K562 (cell line): ENCODE measurements at regions not wholly inside any gene's neighbourhood (a gene's known extent, or its start where the extent isn't known, plus 50 kb on each side); places are given as distances from the start of the nearest gene placed in this dataset.

Experiments
- ATAC-seq: fragments of 200-7000 bp; cut with Tn5 transposase; 3 replicates; pipeline ENCODE4 v1.9.1; 2020; ENCODE audit warnings: moderate library complexity
- BruUV-seq: library from RNA; stranded (reverse); fragments of 400-500 nt; replicated peaks from 2 replicates; lab custom pipeline; 2021; lab: Mats Ljungman, UMichigan
- CTCF ChIA-PET: fragments of 300-600 bp; formaldehyde crosslinking; extraction: SDS; loops from one replicate; lab custom pipeline; 2021; ENCODE audit warnings: low intra/inter-chr PET ratio; lab: Yijun Ruan, JAX
- POLR2A ChIA-PET: fragments of 300-600, 350-650 bp; sonication (Branson Sonifier 250); formaldehyde crosslinking; extraction: SDS; loops from one replicate; lab custom pipeline; 2021; ENCODE audit warnings: antibody characterized with exemption, inconsistent platforms; lab: Yijun Ruan, JAX
- DNase-seq, 4 experiments: peaks; one replicate each; pipeline versions ENCODE4 v3.0.0 to v3.0.0-alpha.2; 2011 to 2018; ENCODE audit warnings: low spot score in 3 of 4, mixed read lengths in 3 of 4; ENCODE audit errors: extremely low read depth in 1 of 4
- FAIRE-seq: peaks from 2 replicates; lab custom pipeline; 2011; peaks lifted over from hg19 to GRCh38; lab: Jason Lieb, UNC
- H2AFZ ChIP-seq: 2 replicates; pipeline ENCODE4 v1.6.0; 2011; ENCODE audit warnings: low read depth, low read length, control low read depth, inconsistent platforms
- H3K27ac ChIP-seq: fragments of 200-600 bp; 3 replicates; pipeline ENCODE4 v1.8.0; 2011; ENCODE audit warnings: low read depth, mild to moderate bottlenecking, control low read depth, inconsistent platforms, low read length, moderate library complexity, mixed read lengths; ENCODE audit errors: extremely low read depth
- H3K27me3 ChIP-seq, 2 experiments: fragments of 300-600 bp in 1 of 2; 2 replicates in 1 of 2; 3 replicates in 1 of 2; pipeline versions ENCODE4 v1.6.0 to v1.8.0; 2011; ENCODE audit warnings: inconsistent platforms in 2 of 2, low read length in 2 of 2, mild to moderate bottlenecking in 1 of 2, mixed read lengths in 1 of 2, moderate library complexity in 1 of 2; ENCODE audit not compliant: control insufficient read depth in 2 of 2, insufficient read depth in 2 of 2
- H3K36me3 ChIP-seq: fragments of 300-600 bp; 3 replicates; pipeline ENCODE4 v1.8.0; 2011; ENCODE audit warnings: mild to moderate bottlenecking, low read length, inconsistent platforms; ENCODE audit not compliant: control insufficient read depth, insufficient read depth
- H3K4me1 ChIP-seq, 2 experiments: fragments of 200-600 bp in 1 of 2; replicated peaks in 1 of 2; 2 replicates in 1 of 2; 3 replicates in 1 of 2; pipeline versions ENCODE4 v1.5.1 to v1.8.0; 2011; ENCODE audit warnings: inconsistent platforms in 2 of 2, low read length in 2 of 2, mild to moderate bottlenecking in 1 of 2, mixed read lengths in 1 of 2, moderate library complexity in 1 of 2; ENCODE audit not compliant: control insufficient read depth in 2 of 2, insufficient read depth in 2 of 2
- H3K4me2 ChIP-seq: 2 replicates; pipeline ENCODE4 v1.6.1; 2011; ENCODE audit warnings: low read length, control low read depth, inconsistent platforms, mixed read lengths; ENCODE audit not compliant: insufficient read depth
- H3K4me3 ChIP-seq: fragments of 200-600 bp; sonication (generic), shearing (Covaris generic); 2 replicates; pipeline ENCODE4 v1.5.1; 2016; ENCODE audit warnings: control low read depth, inconsistent platforms
- H3K79me2 ChIP-seq: fragments of 200-600 bp; 3 replicates; pipeline ENCODE4 v1.8.0; 2011; ENCODE audit warnings: low read length, inconsistent platforms; ENCODE audit not compliant: control insufficient read depth, insufficient read depth
- H3K9ac ChIP-seq, 2 experiments: 2 replicates each; pipeline versions ENCODE4 v1.6.0 to v1.6.1; 2011; ENCODE audit warnings: low read depth in 2 of 2, low read length in 2 of 2, control low read depth in 1 of 2, inconsistent platforms in 1 of 2, mild to moderate bottlenecking in 1 of 2, mixed read lengths in 1 of 2; ENCODE audit not compliant: insufficient read depth in 1 of 2
- H3K9me1 ChIP-seq: one replicate; pipeline ENCODE4 v1.6.0; 2011; ENCODE audit warnings: inconsistent platforms, mild to moderate bottlenecking, low read length, moderate library complexity; ENCODE audit not compliant: control insufficient read depth, insufficient read depth
- H3K9me3 ChIP-seq: replicated peaks from 2 replicates; pipeline ENCODE4 v1.5.1; 2011; ENCODE audit warnings: low read depth, low read length, inconsistent platforms; ENCODE audit not compliant: control insufficient read depth, insufficient read depth
- H4K20me1 ChIP-seq: replicated peaks from 2 replicates; pipeline ENCODE4 v1.6.1; 2011; ENCODE audit warnings: low read length, inconsistent platforms, mixed read lengths; ENCODE audit not compliant: control insufficient read depth, insufficient read depth
- EWSR1 ChIP-seq: fragments of 450-650 bp; IDR thresholded peaks from 2 replicates; pipeline ENCODE4 v1.6.1; 2018; ENCODE audit warnings: borderline replicate concordance, mild to moderate bottlenecking, low read depth, moderate library complexity; ENCODE audit not compliant: partially characterized antibody
- FOSL1 ChIP-seq: fragments of 200-800 bp; sonication (Bioruptor generic); conservative IDR thresholded peaks from 2 replicates; pipeline ENCODE4 v1.6.1; 2016; ENCODE audit warnings: missing genetic modification characterization, missing compliant biosample characterization
- HNRNPL ChIP-seq: fragments of 200-400 bp; formaldehyde crosslinking; IDR thresholded peaks from 2 replicates; pipeline ENCODE4 v1.6.1; 2017; ENCODE audit warnings: low read depth, mild to moderate bottlenecking, low read length
- MAFK ChIP-seq: IDR thresholded peaks from 2 replicates; pipeline ENCODE4 v1.6.1; 2011; ENCODE audit warnings: low read length, improper control_type of control experiment
- MCM7 ChIP-seq, 2 experiments: fragments of 450-650 bp; IDR thresholded peaks; 2 replicates each; pipeline ENCODE4 v1.6.1; 2016 to 2018
- NCOA6 ChIP-seq: fragments of 450-650 bp; IDR thresholded peaks from 2 replicates; pipeline ENCODE4 v1.6.1; 2017; ENCODE audit warnings: mild to moderate bottlenecking
- PTBP1 ChIP-seq: fragments of 200-400 bp; formaldehyde crosslinking; IDR thresholded peaks from 2 replicates; pipeline ENCODE4 v1.6.1; 2017; ENCODE audit warnings: low read depth, low read length
- RFX5 ChIP-seq: IDR thresholded peaks from 2 replicates; pipeline ENCODE4 v1.6.1; 2011; ENCODE audit warnings: low read depth, mild to moderate bottlenecking, improper control_type of control experiment, low read length
- SREBF2 ChIP-seq: sonication (generic); formaldehyde crosslinking; IDR thresholded peaks from 2 replicates; pipeline ENCODE4 v1.4.0; 2020; ENCODE audit warnings: mild to moderate bottlenecking, missing genetic modification reagents
- U2AF2 ChIP-seq: fragments of 200-400 bp; formaldehyde crosslinking; optimal IDR thresholded peaks from 2 replicates; pipeline ENCODE3; 2017; ENCODE audit warnings: low read depth, mild to moderate bottlenecking, low read length
- ZNF175 ChIP-seq: fragments of 200-800 bp; sonication (Bioruptor generic); IDR thresholded peaks from 2 replicates; pipeline ENCODE4 v1.6.1; 2016; ENCODE audit warnings: low read depth, mild to moderate bottlenecking, missing genetic modification characterization, missing compliant biosample characterization
- ZNF57 ChIP-seq: fragments of 450-650 bp; formaldehyde crosslinking; IDR thresholded peaks from 2 replicates; pipeline ENCODE4 v1.4.0; 2020; ENCODE audit warnings: mild to moderate bottlenecking, moderate library complexity
- WGBS: fragments of 100-300 bp; shearing (Covaris generic); methylation state at CpG from one replicate; pipeline ENCODE4 v1.1.6; 2016; ENCODE audit warnings: low coverage, mixed read lengths; ENCODE audit not compliant: insufficient coverage; ENCODE audit errors: missing lambda C conversion rate; 5-methylcytosine and 5-hydroxymethylcytosine counted together
- in situ Hi-C: fragments of 300-500 bp; cut with MboI; formaldehyde crosslinking; loops from 4 replicates; pipeline ENCODE4 v1.15.0; 2018; ENCODE audit warnings: inconsistent platforms, mixed read lengths
- intact Hi-C: fragments of 100-400 bp; cut with micrococcal nuclease; formaldehyde crosslinking; loops from 2 replicates; pipeline ENCODE4 v1.14.2; 2022
- TF ChIP-seq, protein P1 (sequence below): sonication (generic); formaldehyde crosslinking; IDR thresholded peaks from 2 replicates; pipeline ENCODE4 v1.8.0; 2022; ENCODE audit warnings: missing genetic modification reagents, mild to moderate bottlenecking, borderline replicate concordance
- TF ChIP-seq, protein P2 (sequence below): sonication (generic); formaldehyde crosslinking; IDR thresholded peaks from 2 replicates; pipeline ENCODE4 v1.9.0; 2022; ENCODE audit warnings: mild to moderate bottlenecking, missing genetic modification reagents
- TF ChIP-seq, protein P3 (sequence below), 2 experiments: IDR thresholded peaks in 1 of 2; conservative IDR thresholded peaks in 1 of 2; 2 replicates each; pipeline ENCODE4 v1.6.1; 2016; ENCODE audit warnings: low read depth in 2 of 2, mild to moderate bottlenecking in 1 of 2, missing compliant biosample characterization in 1 of 2, missing genetic modification characterization in 1 of 2, moderate library complexity in 1 of 2

DNA sequence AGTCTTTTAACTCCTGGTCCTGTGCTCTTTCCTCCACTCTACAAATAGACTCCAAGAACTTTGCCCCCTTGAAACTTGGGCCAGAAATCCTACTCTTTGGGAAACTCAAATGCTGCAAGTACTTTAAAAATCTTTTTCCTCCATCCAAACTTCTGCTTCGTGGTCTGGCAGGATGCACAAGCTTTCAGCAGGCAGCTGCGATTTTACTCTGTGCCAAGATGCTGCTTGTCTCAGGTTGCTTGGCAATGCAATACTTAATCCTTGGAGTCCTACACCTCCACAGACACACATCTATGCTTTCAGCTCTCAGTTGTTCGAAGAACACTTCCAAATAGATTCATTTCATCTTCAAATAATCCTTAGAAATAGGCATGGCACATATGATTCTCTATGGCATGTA is 435.3 kb upstream of the USP24 start:
- no peak for ATAC-seq
- Histone ChIP-seq H3K27me3 (no peaks in the 10 kb centered on the region), H3K27ac (no peak overlapping the region), H2AFZ (no peak overlapping the region), H3K4me1 (no peaks in the 10 kb centered on the region), H4K20me1 (no peaks in the 10 kb centered on the region), H3K36me3 (no peaks in the 10 kb centered on the region), H3K4me2 (no peak overlapping the region), H3K9ac (no peak overlapping the region), H3K9me1 (no peaks in the 10 kb centered on the region), H3K9me3 (no peaks in the 10 kb centered on the region), H3K4me3 (no peak overlapping the region), H3K79me2 (no peaks in the 10 kb centered on the region)
- FAIRE-seq = no peak
- ChIA-PET CTCF (no interaction called here), POLR2A (no interaction called here)
- no peak for DNase-seq
- in situ Hi-C loops = no loop called here
- intact Hi-C loops = no loop called here
- WGBS = 0% methylated on average over 3 of the region's 3 CpGs
- TF ChIP-seq, protein P1, sequence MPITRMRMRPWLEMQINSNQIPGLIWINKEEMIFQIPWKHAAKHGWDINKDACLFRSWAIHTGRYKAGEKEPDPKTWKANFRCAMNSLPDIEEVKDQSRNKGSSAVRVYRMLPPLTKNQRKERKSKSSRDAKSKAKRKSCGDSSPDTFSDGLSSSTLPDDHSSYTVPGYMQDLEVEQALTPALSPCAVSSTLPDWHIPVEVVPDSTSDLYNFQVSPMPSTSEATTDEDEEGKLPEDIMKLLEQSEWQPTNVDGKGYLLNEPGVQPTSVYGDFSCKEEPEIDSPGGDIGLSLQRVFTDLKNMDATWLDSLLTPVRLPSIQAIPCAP = no peak
- TF ChIP-seq NCOA6 (no peak), MAFK (no peak), RFX5 (no peak), EWSR1 (no peak), ZNF57 (CRISPR knock-in tag) (no peak), SREBF2 (CRISPR knock-in tag) (no peak), FOSL1 (no peak), HNRNPL (no peak), ZNF175 (CRISPR knock-in tag) (no peak), PTBP1 (no peak), U2AF2 (no peak), MCM7 (IDR thresholded peaks at IDR 0.05) (no peak)
- TF ChIP-seq, protein P2, sequence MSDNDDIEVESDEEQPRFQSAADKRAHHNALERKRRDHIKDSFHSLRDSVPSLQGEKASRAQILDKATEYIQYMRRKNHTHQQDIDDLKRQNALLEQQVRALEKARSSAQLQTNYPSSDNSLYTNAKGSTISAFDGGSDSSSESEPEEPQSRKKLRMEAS (CRISPR knock-in tag) = no peak
- TF ChIP-seq, protein P3, sequence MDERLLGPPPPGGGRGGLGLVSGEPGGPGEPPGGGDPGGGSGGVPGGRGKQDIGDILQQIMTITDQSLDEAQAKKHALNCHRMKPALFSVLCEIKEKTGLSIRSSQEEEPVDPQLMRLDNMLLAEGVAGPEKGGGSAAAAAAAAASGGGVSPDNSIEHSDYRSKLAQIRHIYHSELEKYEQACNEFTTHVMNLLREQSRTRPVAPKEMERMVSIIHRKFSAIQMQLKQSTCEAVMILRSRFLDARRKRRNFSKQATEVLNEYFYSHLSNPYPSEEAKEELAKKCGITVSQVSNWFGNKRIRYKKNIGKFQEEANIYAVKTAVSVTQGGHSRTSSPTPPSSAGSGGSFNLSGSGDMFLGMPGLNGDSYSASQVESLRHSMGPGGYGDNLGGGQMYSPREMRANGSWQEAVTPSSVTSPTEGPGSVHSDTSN (CRISPR knock-in tag; IDR thresholded peaks at IDR 0.05; ENCODE audit: low read depth) = no peak
- TF ChIP-seq, protein P3 (tag; conservative IDR thresholded peaks at IDR 0.05; ENCODE audit: low read depth) = no peak
- BruUV-seq = no TSS peak
